GM13977 (cell line): ENCODE measurements at regions not wholly inside any gene's neighbourhood (a gene's known extent, or its start where the extent isn't known, plus 50 kb on each side); places are given as distances from the start of the nearest gene placed in this dataset.

Experiments used
- DNase-seq: peaks from one replicate; pipeline ENCODE4 v3.0.0; 2012; ENCODE audit warnings: low spot score
- CTCF ChIP-seq: IDR thresholded peaks from 2 replicates; pipeline ENCODE4 v1.5.1; 2012; ENCODE audit warnings: mild to moderate bottlenecking, control low read depth; ENCODE audit not compliant: insufficient read depth; ENCODE audit errors: extremely low read depth, missing control alignments
- in situ Hi-C: fragments of 300-500 bp; cut with MboI; formaldehyde crosslinking; loops from one replicate; pipeline ENCODE4 v1.12.0; 2022; ENCODE audit warnings: low sequenced_read_pairs, low pct_unique_long_range_greater_than_20kb, mixed read lengths, inconsistent platforms; ENCODE audit not compliant: unreplicated experiment

GRCh38 chr3:94307588-94307987, 244.7 kb downstream of the NSUN3 start:
- TF ChIP-seq CTCF = no peak
- DNase-seq = no peak
- in situ Hi-C loops = no loop called here

- no peak for TF ChIP-seq CTCF
- no peak for DNase-seq
- in situ Hi-C loops = no loop called here
Observed at GRCh38 chr3:94308767-94309166, 245.9 kb downstream of the NSUN3 start.

DNA sequence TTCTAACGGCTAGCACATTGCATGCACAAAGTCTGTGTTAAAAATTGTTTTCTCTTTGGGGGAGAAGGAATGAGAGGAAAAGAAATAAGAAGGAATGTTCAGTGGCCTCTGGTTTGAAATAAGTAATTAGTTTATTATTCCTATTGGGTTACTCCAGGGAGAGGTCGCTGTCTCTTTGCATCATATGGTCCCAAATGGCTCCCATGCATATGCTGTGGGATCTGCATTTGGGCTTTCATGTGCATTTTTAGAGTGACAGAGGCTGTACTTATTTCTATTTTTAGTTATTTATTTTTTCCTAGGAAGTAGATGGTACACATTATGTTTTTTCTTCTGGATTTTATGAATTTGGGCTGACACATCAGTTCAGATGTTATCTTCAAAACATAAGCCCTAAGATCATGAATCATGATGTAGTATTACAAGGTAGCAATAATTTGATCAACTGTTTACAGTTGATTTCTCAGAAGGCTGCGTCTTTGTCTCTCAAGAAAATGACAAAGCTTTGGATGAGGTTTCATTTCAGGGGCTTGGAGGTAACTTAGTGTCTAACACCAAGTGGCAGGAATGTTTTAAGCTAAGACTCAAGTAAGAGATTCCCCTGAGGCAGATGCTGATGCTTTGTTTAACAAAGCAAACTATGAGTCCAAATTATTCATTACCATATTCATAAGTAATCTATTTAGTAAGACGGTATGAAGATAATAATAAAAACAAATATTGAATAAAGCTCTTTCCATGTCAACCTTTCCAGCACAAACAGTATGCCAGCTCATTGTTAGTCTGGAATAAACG, 247.7 kb downstream of the NSUN3 start:
- in situ Hi-C loops = no loop called here
- TF ChIP-seq CTCF = no peak
- DNase-seq = no peak

GRCh38 chr3:94311651-94312050, 248.8 kb downstream of the NSUN3 start:
- no peak for DNase-seq
- in situ Hi-C loops = no loop called here
- no peak for TF ChIP-seq CTCF

DNA sequence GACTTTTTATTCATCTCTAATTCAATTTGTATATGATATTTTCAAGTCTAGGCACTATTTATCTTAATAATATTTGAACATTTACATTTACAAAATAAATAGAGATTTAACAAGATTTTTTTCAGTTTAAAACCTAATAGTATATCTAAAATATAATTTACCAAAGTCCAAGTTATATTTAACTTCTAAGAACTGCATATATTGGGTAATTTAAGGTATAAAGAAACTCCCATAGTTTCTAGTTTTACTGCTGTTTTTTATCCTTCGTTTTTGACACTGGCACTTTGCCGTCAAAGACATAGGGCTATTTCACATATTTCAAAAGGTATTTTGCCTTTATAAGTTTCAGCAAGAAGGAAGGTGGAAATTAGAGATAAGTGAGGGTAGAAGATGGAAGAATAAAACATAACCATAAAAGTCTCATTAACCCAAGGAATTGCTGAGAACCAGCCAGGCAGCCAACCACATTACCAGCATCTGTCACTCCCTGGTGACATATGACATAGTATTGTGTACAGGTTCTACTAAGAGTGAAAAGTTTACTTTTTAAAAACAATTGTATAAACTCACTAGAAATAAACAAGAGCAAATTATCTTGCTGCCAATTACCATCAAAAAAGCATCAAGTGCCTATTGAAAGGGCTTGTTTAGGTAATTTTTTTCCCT, 251.5 kb downstream of the NSUN3 start:
- no peak for TF ChIP-seq CTCF
- no peak for DNase-seq

DNA sequence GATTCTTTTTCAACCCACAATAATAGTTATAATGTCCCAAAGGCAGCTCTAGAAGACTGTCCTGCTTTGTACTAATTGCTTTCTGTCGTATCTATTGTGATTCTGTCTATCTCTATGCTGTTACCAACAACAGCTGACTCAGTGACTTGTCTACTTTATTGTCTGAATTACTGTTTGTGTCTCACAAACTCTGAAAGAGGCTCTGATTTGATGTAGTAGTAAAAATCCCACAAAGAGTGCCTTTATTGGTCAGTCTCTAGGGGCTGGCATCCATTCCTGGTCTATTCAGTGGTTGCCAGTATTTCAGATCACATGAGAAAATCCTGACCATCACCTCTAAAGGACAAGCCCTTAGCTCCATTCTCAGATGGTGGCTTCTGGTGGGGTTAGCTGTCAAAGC, 254.2 kb downstream of the NSUN3 start:
- in situ Hi-C loops = no loop called here
- no peak for DNase-seq
- TF ChIP-seq CTCF = no peak

More for the DNA sequence above, 251.5 kb downstream of the NSUN3 start:
- in situ Hi-C loops = no loop called here
